SK-N-SH treated with all-trans-retinoic acid at 6 μM for 48 hours (cell line): ENCODE measurements at regions not wholly inside any gene's neighbourhood (a gene's known extent, or its start where the extent isn't known, plus 50 kb on each side); places are given as distances from the start of the nearest gene placed in this dataset.

ENCODE experiments used
- ATAC-seq: fragments of 200-7000 bp; cut with Tn5 transposase; 3 replicates; pipeline ENCODE4 v1.9.1; 2020; ENCODE audit warnings: mild to moderate bottlenecking, moderate library complexity
- ARNTL ChIP-seq: fragments of 450-650 bp; formaldehyde crosslinking; IDR thresholded peaks from 2 replicates; pipeline ENCODE4 v1.5.0; 2020; ENCODE audit warnings: low read depth, mild to moderate bottlenecking, moderate library complexity, borderline replicate concordance
- BACH2 ChIP-seq: fragments of 250-450 bp; sonication (Bioruptor Pico); IDR thresholded peaks from 2 replicates; pipeline ENCODE4 v1.9.0; 2021; ENCODE audit warnings: mild to moderate bottlenecking, borderline replicate concordance
- CSDC2 ChIP-seq: fragments of 250-450 bp; sonication (Bioruptor Pico); IDR thresholded peaks from 2 replicates; pipeline ENCODE4 v1.5.0; 2020; ENCODE audit warnings: mild to moderate bottlenecking, moderate library complexity
- GLIS3 ChIP-seq: fragments of 250-450 bp; sonication (Bioruptor Pico); IDR thresholded peaks from 2 replicates; pipeline ENCODE4 v1.5.0; 2020; ENCODE audit warnings: mild to moderate bottlenecking, moderate library complexity
- ISL1 ChIP-seq: fragments of 250-450 bp; sonication (Bioruptor Pico); IDR thresholded peaks from 2 replicates; pipeline ENCODE4 v2.1.2; 2022; ENCODE audit warnings: mild to moderate bottlenecking, moderate library complexity
- OSR1 ChIP-seq: fragments of 250-450 bp; sonication (Bioruptor Pico); IDR thresholded peaks from 2 replicates; pipeline ENCODE4 v1.8.0; 2022; ENCODE audit warnings: moderate library complexity, mild to moderate bottlenecking, inconsistent platforms
- RARB ChIP-seq: fragments of 250-450 bp; sonication (Bioruptor Pico); IDR thresholded peaks from 2 replicates; pipeline ENCODE4 v1.8.0; 2021; ENCODE audit warnings: mild to moderate bottlenecking, moderate library complexity
- SNAI2 ChIP-seq: fragments of 250-450 bp; sonication (Bioruptor Pico); IDR thresholded peaks from 2 replicates; pipeline ENCODE4 v1.5.0; 2020; ENCODE audit warnings: mild to moderate bottlenecking, moderate library complexity
- TCF4 ChIP-seq: fragments of 250-450 bp; sonication (Bioruptor Pico); IDR thresholded peaks from 2 replicates; pipeline ENCODE4 v1.8.0; 2021; ENCODE audit warnings: mild to moderate bottlenecking, moderate library complexity, borderline replicate concordance
- TOX ChIP-seq: fragments of 250-450 bp; sonication (Bioruptor Pico); IDR thresholded peaks from 2 replicates; pipeline ENCODE4 v1.8.0; 2021; ENCODE audit warnings: mild to moderate bottlenecking, moderate library complexity, borderline replicate concordance
- ZC3H10 ChIP-seq: fragments of 250-450 bp; sonication (Bioruptor Pico); IDR thresholded peaks from 2 replicates; pipeline ENCODE4 v1.5.1; 2021; ENCODE audit warnings: mild to moderate bottlenecking, moderate library complexity
- ZFP3 ChIP-seq: fragments of 250-450 bp; sonication (Bioruptor Pico); IDR thresholded peaks from 2 replicates; pipeline ENCODE4 v1.5.0; 2020; ENCODE audit warnings: mild to moderate bottlenecking, moderate library complexity
- ZFP30 ChIP-seq: fragments of 450-650 bp; formaldehyde crosslinking; IDR thresholded peaks from 2 replicates; pipeline ENCODE4 v1.5.0; 2022; ENCODE audit warnings: mild to moderate bottlenecking, moderate library complexity
- ZNF8 ChIP-seq: fragments of 450-650 bp; formaldehyde crosslinking; IDR thresholded peaks from 2 replicates; pipeline ENCODE4 v1.5.0; 2020; ENCODE audit warnings: mild to moderate bottlenecking, moderate library complexity
- TF ChIP-seq, protein P1 (sequence below): fragments of 250-450 bp; sonication (Bioruptor Pico); IDR thresholded peaks from 2 replicates; pipeline ENCODE4 v1.5.0; 2020; ENCODE audit warnings: mild to moderate bottlenecking, moderate library complexity
- TF ChIP-seq, protein P2 (sequence below): fragments of 250-450 bp; sonication (Bioruptor Pico); IDR thresholded peaks from 2 replicates; pipeline ENCODE4 v1.5.1; 2021; ENCODE audit warnings: mild to moderate bottlenecking, moderate library complexity
- TF ChIP-seq, protein P3 (sequence below): fragments of 250-450 bp; sonication (Bioruptor Pico); IDR thresholded peaks from 2 replicates; pipeline ENCODE4 v1.5.1; 2020; ENCODE audit warnings: low read depth, mild to moderate bottlenecking, moderate library complexity
- TF ChIP-seq, protein P4 (sequence below): fragments of 250-450 bp; sonication (Bioruptor Pico); IDR thresholded peaks from 2 replicates; pipeline ENCODE4 v1.8.0; 2020; ENCODE audit warnings: mild to moderate bottlenecking, moderate library complexity, borderline replicate concordance

DNA sequence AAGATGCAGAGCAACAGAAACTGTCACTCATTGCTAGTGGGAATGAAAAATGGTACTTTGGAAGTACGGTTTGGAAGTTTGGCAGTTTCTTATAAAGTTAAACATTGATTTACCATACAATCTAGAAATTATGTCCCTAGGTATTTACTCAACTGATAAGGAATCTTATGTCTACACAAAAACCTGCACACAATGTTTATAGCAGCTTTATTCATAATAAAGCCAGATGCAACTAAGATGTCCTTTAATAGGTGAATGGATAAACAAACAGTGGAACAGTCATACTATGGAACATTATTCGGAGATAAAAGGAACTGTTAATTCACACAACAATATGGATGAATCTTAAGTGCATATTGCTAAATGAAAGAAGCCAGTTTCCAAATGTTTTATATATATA, 96.2 kb upstream of the SIRPA start:
- TF ChIP-seq TOX (CRISPR knock-in tag) = no peak
- no peak for TF ChIP-seq ZC3H10 (CRISPR knock-in tag)
- no peak for TF ChIP-seq ISL1 (CRISPR knock-in tag)
- no peak for TF ChIP-seq ZFP3 (CRISPR knock-in tag)
- TF ChIP-seq, protein P1, sequence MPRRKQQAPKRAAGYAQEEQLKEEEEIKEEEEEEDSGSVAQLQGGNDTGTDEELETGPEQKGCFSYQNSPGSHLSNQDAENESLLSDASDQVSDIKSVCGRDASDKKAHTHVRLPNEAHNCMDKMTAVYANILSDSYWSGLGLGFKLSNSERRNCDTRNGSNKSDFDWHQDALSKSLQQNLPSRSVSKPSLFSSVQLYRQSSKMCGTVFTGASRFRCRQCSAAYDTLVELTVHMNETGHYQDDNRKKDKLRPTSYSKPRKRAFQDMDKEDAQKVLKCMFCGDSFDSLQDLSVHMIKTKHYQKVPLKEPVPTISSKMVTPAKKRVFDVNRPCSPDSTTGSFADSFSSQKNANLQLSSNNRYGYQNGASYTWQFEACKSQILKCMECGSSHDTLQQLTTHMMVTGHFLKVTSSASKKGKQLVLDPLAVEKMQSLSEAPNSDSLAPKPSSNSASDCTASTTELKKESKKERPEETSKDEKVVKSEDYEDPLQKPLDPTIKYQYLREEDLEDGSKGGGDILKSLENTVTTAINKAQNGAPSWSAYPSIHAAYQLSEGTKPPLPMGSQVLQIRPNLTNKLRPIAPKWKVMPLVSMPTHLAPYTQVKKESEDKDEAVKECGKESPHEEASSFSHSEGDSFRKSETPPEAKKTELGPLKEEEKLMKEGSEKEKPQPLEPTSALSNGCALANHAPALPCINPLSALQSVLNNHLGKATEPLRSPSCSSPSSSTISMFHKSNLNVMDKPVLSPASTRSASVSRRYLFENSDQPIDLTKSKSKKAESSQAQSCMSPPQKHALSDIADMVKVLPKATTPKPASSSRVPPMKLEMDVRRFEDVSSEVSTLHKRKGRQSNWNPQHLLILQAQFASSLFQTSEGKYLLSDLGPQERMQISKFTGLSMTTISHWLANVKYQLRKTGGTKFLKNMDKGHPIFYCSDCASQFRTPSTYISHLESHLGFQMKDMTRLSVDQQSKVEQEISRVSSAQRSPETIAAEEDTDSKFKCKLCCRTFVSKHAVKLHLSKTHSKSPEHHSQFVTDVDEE = no peak
- no peak for TF ChIP-seq GLIS3 (CRISPR knock-in tag)
- no peak for TF ChIP-seq ZNF8 (CRISPR knock-in tag)
- ATAC-seq = no peak

DNA sequence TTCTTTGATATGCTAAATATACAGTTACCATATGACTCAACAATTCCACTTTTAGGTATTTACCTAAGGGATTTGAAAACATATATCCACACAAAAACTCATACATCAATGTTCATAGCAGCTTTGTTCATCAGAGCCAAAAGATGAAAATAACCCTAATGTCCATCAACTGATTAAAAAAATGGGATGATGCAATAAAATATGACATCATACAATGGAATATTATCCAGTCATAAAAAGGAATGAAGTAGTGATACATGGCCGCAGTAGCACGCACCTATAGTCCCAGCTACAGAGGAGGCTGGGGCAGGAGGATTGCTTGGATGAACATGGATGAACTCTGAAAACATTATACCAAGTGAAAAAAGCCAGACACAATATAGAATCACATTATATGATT, 101.4 kb upstream of the SIRPA start:
- ATAC-seq = no peak
- TF ChIP-seq ARNTL (CRISPR knock-in tag) = no peak
- no peak for TF ChIP-seq RARB
- TF ChIP-seq SNAI2 (CRISPR knock-in tag) = no peak
- TF ChIP-seq, protein P2, sequence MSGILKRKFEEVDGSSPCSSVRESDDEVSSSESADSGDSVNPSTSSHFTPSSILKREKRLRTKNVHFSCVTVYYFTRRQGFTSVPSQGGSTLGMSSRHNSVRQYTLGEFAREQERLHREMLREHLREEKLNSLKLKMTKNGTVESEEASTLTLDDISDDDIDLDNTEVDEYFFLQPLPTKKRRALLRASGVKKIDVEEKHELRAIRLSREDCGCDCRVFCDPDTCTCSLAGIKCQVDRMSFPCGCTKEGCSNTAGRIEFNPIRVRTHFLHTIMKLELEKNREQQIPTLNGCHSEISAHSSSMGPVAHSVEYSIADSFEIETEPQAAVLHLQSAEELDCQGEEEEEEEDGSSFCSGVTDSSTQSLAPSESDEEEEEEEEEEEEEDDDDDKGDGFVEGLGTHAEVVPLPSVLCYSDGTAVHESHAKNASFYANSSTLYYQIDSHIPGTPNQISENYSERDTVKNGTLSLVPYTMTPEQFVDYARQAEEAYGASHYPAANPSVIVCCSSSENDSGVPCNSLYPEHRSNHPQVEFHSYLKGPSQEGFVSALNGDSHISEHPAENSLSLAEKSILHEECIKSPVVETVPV (CRISPR knock-in tag) = no peak
- no peak for TF ChIP-seq ISL1 (CRISPR knock-in tag)
- no peak for TF ChIP-seq GLIS3 (CRISPR knock-in tag)
- TF ChIP-seq CSDC2 (CRISPR knock-in tag) = no peak
- no peak for TF ChIP-seq TCF4

DNA sequence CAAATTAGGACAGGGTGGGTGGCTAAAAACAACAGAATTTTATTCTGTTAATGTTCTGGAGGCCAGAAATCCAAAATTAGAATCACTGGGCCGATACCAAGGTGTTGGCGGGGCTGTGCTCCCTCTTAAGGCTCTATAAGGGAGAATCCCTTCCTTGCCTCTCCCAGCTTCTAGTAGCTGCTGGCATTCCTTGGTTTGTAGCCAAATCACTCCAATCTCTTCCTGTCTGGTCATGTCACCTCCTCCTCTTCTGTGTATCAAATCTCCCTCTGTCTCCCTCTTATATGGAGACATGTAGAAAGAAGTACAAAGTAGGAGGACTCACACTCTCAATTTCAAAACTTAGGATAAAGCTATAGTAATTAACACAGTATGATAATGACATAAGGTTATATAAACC, 102.9 kb upstream of the SIRPA start:
- TF ChIP-seq TCF4 (no peak), CSDC2 (CRISPR knock-in tag) (no peak)
- no peak for ATAC-seq

DNA sequence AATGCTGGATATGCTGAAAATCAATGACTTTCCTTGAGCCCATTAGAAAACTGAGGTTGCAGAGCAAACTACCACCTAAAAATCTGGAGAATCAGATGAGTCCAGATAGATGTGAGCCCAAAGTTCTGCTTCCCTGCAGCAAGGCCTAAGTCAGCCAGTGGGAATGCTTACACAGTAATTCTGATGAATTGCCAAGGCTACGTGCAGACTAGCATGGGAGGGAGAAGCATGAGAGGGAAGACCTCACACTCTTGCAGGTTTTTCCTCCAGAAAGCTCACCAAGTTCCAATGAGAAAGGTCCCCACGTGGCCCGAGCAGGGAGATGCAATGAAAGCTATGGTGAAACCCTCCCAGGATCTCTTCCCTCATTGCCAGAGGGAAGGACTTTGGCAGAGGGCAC, 104.8 kb upstream of the SIRPA start:
- ATAC-seq = no peak
- TF ChIP-seq ARNTL (CRISPR knock-in tag) = no peak
- TF ChIP-seq, all 23 proteins: peak for 0

DNA sequence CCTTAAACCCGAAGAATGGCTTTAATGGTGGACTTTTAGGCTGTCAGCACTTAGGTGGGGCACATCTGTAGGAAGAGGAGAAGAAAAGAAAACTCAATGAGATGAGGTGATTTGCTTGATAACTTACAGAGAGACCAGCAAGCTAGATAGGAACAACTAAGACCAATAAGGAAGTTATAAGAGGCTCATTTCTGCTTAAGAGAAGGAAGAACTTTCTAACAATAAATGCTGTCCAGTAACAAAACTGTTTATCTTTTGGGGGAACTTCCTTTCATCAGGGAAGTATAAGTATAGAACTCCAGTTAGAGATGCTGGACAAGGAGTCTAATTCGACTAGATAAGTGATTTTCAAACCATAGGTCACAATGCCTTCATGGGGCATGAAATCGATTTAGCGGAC, 107.2 kb upstream of the SIRPA start:
- TF ChIP-seq, protein P1 = no peak
- TF ChIP-seq, protein P3, sequence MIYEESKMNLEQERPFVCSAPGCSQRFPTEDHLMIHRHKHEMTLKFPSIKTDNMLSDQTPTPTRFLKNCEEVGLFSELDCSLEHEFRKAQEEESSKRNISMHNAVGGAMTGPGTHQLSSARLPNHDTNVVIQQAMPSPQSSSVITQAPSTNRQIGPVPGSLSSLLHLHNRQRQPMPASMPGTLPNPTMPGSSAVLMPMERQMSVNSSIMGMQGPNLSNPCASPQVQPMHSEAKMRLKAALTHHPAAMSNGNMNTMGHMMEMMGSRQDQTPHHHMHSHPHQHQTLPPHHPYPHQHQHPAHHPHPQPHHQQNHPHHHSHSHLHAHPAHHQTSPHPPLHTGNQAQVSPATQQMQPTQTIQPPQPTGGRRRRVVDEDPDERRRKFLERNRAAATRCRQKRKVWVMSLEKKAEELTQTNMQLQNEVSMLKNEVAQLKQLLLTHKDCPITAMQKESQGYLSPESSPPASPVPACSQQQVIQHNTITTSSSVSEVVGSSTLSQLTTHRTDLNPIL (CRISPR knock-in tag) = no peak
- TF ChIP-seq GLIS3 (CRISPR knock-in tag) = no peak
- TF ChIP-seq BACH2 (CRISPR knock-in tag) = no peak
- TF ChIP-seq TOX (CRISPR knock-in tag) = no peak
- no peak for TF ChIP-seq RARB
- TF ChIP-seq SNAI2 (CRISPR knock-in tag) = no peak
- no peak for TF ChIP-seq TCF4
- no peak for ATAC-seq

DNA sequence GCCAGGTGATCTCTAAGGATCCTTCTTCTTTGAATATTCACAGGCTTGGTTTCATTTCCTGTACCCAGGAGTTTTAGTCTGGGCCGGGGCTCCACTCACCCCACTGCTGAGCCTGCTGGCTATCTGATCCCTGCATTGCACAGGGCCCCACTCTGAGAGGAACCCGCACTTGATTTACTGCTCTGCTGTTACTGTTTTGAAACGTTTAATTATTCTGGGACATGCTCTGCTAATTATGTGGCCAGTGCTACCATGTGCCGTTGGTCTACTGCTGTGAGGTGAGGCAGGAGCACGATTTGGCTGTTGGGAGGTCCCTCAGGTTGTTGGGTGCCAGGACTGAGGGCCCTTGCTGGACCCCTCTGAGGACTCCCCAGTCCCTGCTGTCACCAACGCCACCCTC, 108.7 kb upstream of the SIRPA start:
- no peak for ATAC-seq
- TF ChIP-seq, protein P3 (CRISPR knock-in tag) = no peak
- no peak for TF ChIP-seq ARNTL (CRISPR knock-in tag)
- no peak for TF ChIP-seq OSR1 (CRISPR knock-in tag)
- no peak for TF ChIP-seq ZFP30 (CRISPR knock-in tag)
- TF ChIP-seq RARB = no peak
- TF ChIP-seq, protein P4, sequence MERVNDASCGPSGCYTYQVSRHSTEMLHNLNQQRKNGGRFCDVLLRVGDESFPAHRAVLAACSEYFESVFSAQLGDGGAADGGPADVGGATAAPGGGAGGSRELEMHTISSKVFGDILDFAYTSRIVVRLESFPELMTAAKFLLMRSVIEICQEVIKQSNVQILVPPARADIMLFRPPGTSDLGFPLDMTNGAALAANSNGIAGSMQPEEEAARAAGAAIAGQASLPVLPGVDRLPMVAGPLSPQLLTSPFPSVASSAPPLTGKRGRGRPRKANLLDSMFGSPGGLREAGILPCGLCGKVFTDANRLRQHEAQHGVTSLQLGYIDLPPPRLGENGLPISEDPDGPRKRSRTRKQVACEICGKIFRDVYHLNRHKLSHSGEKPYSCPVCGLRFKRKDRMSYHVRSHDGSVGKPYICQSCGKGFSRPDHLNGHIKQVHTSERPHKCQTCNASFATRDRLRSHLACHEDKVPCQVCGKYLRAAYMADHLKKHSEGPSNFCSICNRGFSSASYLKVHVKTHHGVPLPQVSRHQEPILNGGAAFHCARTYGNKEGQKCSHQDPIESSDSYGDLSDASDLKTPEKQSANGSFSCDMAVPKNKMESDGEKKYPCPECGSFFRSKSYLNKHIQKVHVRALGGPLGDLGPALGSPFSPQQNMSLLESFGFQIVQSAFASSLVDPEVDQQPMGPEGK (CRISPR knock-in tag) = no peak
- TF ChIP-seq, protein P1 = no peak
